Heart right ventricle (tissue), 16 donors: ENCODE measurements at regions not wholly inside any gene's neighbourhood (a gene's known extent, or its start where the extent isn't known, plus 50 kb on each side); places are given as distances from the start of the nearest gene placed in this dataset.

Experiments
- ATAC-seq, 8 donors: fragments of 200-7000 bp; cut with Tn5 transposase; one replicate each; pipeline ENCODE4 v1.9.1; 2020; ENCODE audit warnings: mild to moderate bottlenecking in 8 of 8, moderate library complexity in 8 of 8, moderate number of reproducible peaks in 1 of 8
- DNase-seq, 2 donors: peaks; one replicate each; pipeline ENCODE4 v3.0.0-alpha.2; 2020
- H3K27ac ChIP-seq, 10 donors: fragments of 200-600 bp; sonication (generic) in 2 of 10; one replicate each; pipeline versions ENCODE4 v1.5.0 to v1.8.0; 2020 to 2022; ENCODE audit warnings: mild to moderate bottlenecking in 3 of 10
- H3K27me3 ChIP-seq, 7 donors: fragments of 200-600 bp; one replicate each; pipeline ENCODE4 v1.8.0; 2021 to 2022; ENCODE audit warnings: mild to moderate bottlenecking in 2 of 7
- H3K36me3 ChIP-seq, 9 donors: fragments of 200-600 bp; sonication (generic) in 1 of 9; one replicate each; pipeline versions ENCODE4 v1.5.0 to v1.8.0; 2020 to 2022; ENCODE audit warnings: mild to moderate bottlenecking in 2 of 9
- H3K4me1 ChIP-seq, 9 donors: fragments of 200-600 bp; sonication (generic) in 1 of 9; one replicate each; pipeline versions ENCODE4 v1.5.0 to v1.8.0; 2020 to 2022; ENCODE audit warnings: mild to moderate bottlenecking in 4 of 9
- H3K4me3 ChIP-seq, 10 donors: fragments of 200-600 bp; sonication (generic) in 2 of 10; one replicate each; pipeline versions ENCODE4 v1.5.0 to v1.8.0; 2020 to 2022; ENCODE audit warnings: mild to moderate bottlenecking in 7 of 10, moderate library complexity in 2 of 10
- H3K9me3 ChIP-seq, 11 donors: fragments of 200-600 bp in 10 of 11; sonication (generic) in 2 of 11; one replicate each; pipeline versions ENCODE4 v1.5.0 to v1.8.0; 2013 to 2022; ENCODE audit warnings: mild to moderate bottlenecking in 2 of 11, control low read depth in 1 of 11, moderate library complexity in 1 of 11
- CTCF ChIP-seq, 9 donors: fragments of 200-600 bp; sonication (generic) in 2 of 9; IDR thresholded peaks; one replicate each; pipeline versions ENCODE4 v1.5.0 to v1.8.0; 2021 to 2022; ENCODE audit warnings: antibody characterized with exemption in 9 of 9, mild to moderate bottlenecking in 5 of 9, moderate library complexity in 1 of 9
- WGBS, 2 donors: extraction: QIAGEN DNeasy Blood & Tissue Kit; methylation state at CpG; one replicate each; pipeline ENCODE4 v1.1.7; 2013; ENCODE audit warnings: inconsistent platforms in 1 of 2; 5-methylcytosine and 5-hydroxymethylcytosine counted together
- intact Hi-C, 10 donors: fragments of 100-400 bp; cut with DNase I; formaldehyde crosslinking; loops; one replicate each; pipeline versions ENCODE4 v1.11.1 to v1.14.2; 2022
- donor health status: Arrhythmogenic right ventricular cardiomyopathy.
- donor health status: ischemic (EF 13 %, LVEDD 7.1; RV severe dilation, severe dysfunction).
- donor health status: healthy with polysubstance abuse.
- donor health status: DM: no; HTN: yes; CAD: no.
- donor health status: DM: no; HTN: no; CAD: no.
- donor health status: ischemic (EF 25% LVEDD 6.9; RV normal size, moderate dysfunction).
- donor health status: ischemic (EF 25% LVEDD 5.7; RV mildly dilated, moderate dysfunction).
- donor health status: healthy.
- donor health status: DM: yes; HTN: yes; CAD: no.
- donor health status: Ischemic cardiomyopathy.
- donor health status: ischemic (EF 35%, LVEDD 5.7; RV mildly dilated, moderate dysfunction).
- donor health status: nonischemic (EF 11% LVEDD 7.7; RV severe dilation, severe dysfunction).
- donor health status: DM: yes; HTN: yes; CAD: no.
- donor health status: PGD.
- donor health status: ischemic (EF 29% LVEDD 5.4; RV normal size, mild dysfunction).
- donor health status: nonischemic (EF 23%, LVEDD 6.1; RV moderate dilation, normal function).

GRCh38 chr5:128765448-128766061, 199.7 kb upstream of the SLC27A6 start:
- intact Hi-C loops: no loop called here
- TF ChIP-seq CTCF (IDR thresholded peaks at IDR 0.05): no peak
- Histone ChIP-seq H3K36me3 (no peaks in the 10 kb centered on the region), H3K9me3 (no peaks in the 10 kb centered on the region), H3K4me3 (no peak overlapping the region), H3K4me1 (peaks cover 0 to 20% (median 6%) of the 10 kb centered on the region in 9 donors), H3K27ac (no peak overlapping the region), H3K27me3 (no peaks in the 10 kb centered on the region)
- no peak for DNase-seq
- WGBS, 2 donors: 94 to 96% methylated on average over 3 of the region's 3 CpGs
- ATAC-seq: no peak

DNA sequence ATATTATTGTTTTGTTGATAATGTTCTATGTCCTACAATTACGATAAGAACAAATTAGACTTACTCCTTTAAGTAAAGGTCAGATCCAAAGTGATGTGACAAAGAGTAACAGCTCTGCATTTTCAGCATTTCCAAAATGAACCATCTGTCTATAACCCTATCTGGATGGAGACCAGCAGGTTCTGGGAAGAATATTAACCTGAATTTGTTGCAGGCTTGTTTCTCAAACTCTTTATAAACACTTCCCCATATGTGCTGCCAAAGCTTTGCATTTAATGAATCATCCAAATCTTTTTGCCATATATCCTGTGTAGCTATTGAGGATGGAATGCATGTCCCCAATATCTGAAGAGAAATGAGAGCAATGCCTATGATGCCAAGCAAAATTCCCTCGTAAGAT, 198.9 kb upstream of the SLC27A6 start:
- ATAC-seq: no peak
- no peak for DNase-seq
- Histone ChIP-seq H3K27ac (no peak overlapping the region), H3K27me3 (no peaks in the 10 kb centered on the region), H3K36me3 (no peaks in the 10 kb centered on the region), H3K4me3 (no peak overlapping the region), H3K4me1 (peaks cover 0 to 20% (median 6%) of the 10 kb centered on the region in 9 donors), H3K9me3 (no peaks in the 10 kb centered on the region)
- no peak for TF ChIP-seq CTCF (IDR thresholded peaks at IDR 0.05)
- intact Hi-C loops: no loop called here
- WGBS, 2 donors: 77% methylated on average over 2 of the region's 2 CpGs

DNA sequence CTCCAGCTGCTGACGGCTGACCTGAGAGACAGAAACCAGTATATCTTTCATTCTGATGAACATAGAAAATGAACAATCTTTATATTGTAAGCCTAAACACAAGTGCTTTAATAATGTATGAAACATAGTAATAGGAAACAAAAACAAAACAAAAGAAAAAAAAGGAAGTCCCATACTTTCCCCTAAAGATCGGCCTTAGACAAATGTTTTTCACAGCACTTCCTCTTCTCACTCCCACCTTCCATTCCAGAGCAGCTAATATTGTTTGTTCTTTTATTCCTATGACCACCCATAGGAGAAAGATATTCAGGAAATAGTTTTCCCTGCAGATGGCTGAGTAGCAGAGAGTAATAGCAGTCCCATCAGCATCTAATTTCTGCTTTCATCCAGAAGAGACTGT, 194.4 kb upstream of the SLC27A6 start:
- ATAC-seq (no peak), DNase-seq (no peak)
- no peak overlapping the region for H3K27ac ChIP-seq
- no peaks in the 10 kb centered on the region for H3K9me3 ChIP-seq
- 57 to 61% methylated on average over 2 of the region's 2 CpGs for WGBS, 2 donors
- intact Hi-C loops: no loop called here
- H3K4me1 ChIP-seq: peaks cover 0 to 7% (median 0%) of the 10 kb centered on the region in 9 donors
- H3K36me3 ChIP-seq: no peaks in the 10 kb centered on the region
- H3K27me3 ChIP-seq: no peaks in the 10 kb centered on the region
- TF ChIP-seq CTCF (IDR thresholded peaks at IDR 0.05): no peak
- no peak overlapping the region for H3K4me3 ChIP-seq

DNA sequence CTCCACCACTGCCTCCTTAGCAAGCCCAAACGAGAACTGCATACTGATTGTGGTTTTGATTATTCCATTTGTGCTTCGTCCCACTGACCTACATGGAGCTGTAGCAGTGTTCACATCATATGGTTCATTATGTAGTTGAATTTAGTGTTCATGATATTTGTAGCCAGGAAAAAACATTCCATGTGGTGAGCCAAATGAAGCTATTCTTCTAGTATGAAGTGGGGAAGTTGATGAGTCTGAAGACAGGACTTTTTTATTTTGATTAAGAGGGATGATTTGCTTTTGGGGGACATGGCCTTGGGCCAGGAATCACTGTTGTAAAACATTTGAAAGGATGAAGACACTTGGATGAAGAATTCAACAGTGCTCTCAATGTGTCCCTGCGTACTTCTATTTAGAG, 192.9 kb upstream of the SLC27A6 start:
- ATAC-seq (no peak), DNase-seq (no peak)
- WGBS, 2 donors: 87 to 90% methylated on average over 3 of the region's 3 CpGs
- Histone ChIP-seq H3K4me1 (peaks cover 0 to 7% (median 0%) of the 10 kb centered on the region in 9 donors), H3K27ac (no peak overlapping the region), H3K9me3 (no peaks in the 10 kb centered on the region), H3K4me3 (no peak overlapping the region), H3K36me3 (no peaks in the 10 kb centered on the region), H3K27me3 (no peaks in the 10 kb centered on the region)
- no peak for TF ChIP-seq CTCF (IDR thresholded peaks at IDR 0.05)
- intact Hi-C loops: no loop called here
